HepG2 (cell line): ENCODE measurements at regions not wholly inside any gene's neighbourhood (a gene's known extent, or its start where the extent isn't known, plus 50 kb on each side); places are given as distances from the start of the nearest gene placed in this dataset.

Experiments
- ATAC-seq: fragments of 200-7000 bp; cut with Tn5 transposase; 3 replicates; pipeline ENCODE4 v1.9.1; 2020; ENCODE audit warnings: mild to moderate bottlenecking, moderate library complexity
- BruUV-seq: library from RNA; stranded (reverse); fragments of 400-500 nt; replicated peaks from 2 replicates; lab custom pipeline; 2021; lab: Mats Ljungman, UMichigan
- CTCF ChIA-PET: fragments of 300-600 bp; formaldehyde crosslinking; extraction: SDS; loops from one replicate; lab custom pipeline; 2021; ENCODE audit warnings: low total read pairs, inconsistent platforms, low intra/inter-chr PET ratio; lab: Yijun Ruan, JAX
- POLR2A ChIA-PET: fragments of 350-600 bp; sonication (Branson Sonifier 250); formaldehyde crosslinking; loops from one replicate; lab custom pipeline; 2020; ENCODE audit warnings: antibody characterized with exemption, inconsistent platforms; lab: Yijun Ruan, JAX
- DNase-seq: peaks from one replicate; pipeline ENCODE4 v3.0.0-alpha.2; 2015; ENCODE audit warnings: low spot score
- FAIRE-seq: peaks from 3 replicates; lab custom pipeline; 2011; peaks lifted over from hg19 to GRCh38; lab: Jason Lieb, UNC
- H2AFZ ChIP-seq: one replicate; pipeline ENCODE4 v1.6.1; 2011; ENCODE audit warnings: low read length, inconsistent platforms
- H3K27ac ChIP-seq: fragments of 300-600 bp; 3 replicates; pipeline ENCODE4 v1.8.0; 2011; ENCODE audit warnings: mixed run types, mild to moderate bottlenecking, mixed read lengths, low read length, inconsistent platforms; ENCODE audit not compliant: insufficient read depth; ENCODE audit errors: extremely low read length
- H3K27me3 ChIP-seq, 2 experiments: fragments of 200-600 bp in 1 of 2; 2 replicates in 1 of 2; 3 replicates in 1 of 2; pipeline versions ENCODE4 v1.6.0 to v1.8.0; 2011; ENCODE audit warnings: low read length in 2 of 2, mild to moderate bottlenecking in 2 of 2, moderate library complexity in 2 of 2, inconsistent platforms in 1 of 2; ENCODE audit not compliant: insufficient read depth in 2 of 2, control insufficient read depth in 1 of 2
- H3K36me3 ChIP-seq, 2 experiments: fragments of 200-600 bp in 1 of 2; replicated peaks in 1 of 2; 2 replicates in 1 of 2; 3 replicates in 1 of 2; pipeline versions ENCODE4 v1.5.1 to v1.8.0; 2011; ENCODE audit warnings: low read length in 2 of 2, inconsistent platforms in 1 of 2; ENCODE audit not compliant: insufficient read depth in 2 of 2, control insufficient read depth in 1 of 2
- H3K4me1 ChIP-seq: 2 replicates; pipeline ENCODE4 v1.5.1; 2012; ENCODE audit warnings: low read length, inconsistent platforms; ENCODE audit not compliant: insufficient read depth
- H3K4me2 ChIP-seq: 2 replicates; pipeline ENCODE4 v1.6.0; 2011; ENCODE audit warnings: low read depth, low read length, inconsistent platforms
- H3K4me3 ChIP-seq, 3 experiments: fragments of 200-600 bp in 1 of 3; sonication (generic), shearing (Covaris generic) in 1 of 3; replicated peaks in 1 of 3; 2 replicates each; pipeline ENCODE4 v1.5.1; 2011 to 2016; ENCODE audit warnings: low read length in 3 of 3, inconsistent platforms in 2 of 3, low read depth in 2 of 3, mild to moderate bottlenecking in 2 of 3, control low read depth in 1 of 3, mixed read lengths in 1 of 3; ENCODE audit not compliant: insufficient read depth in 1 of 3
- H3K79me2 ChIP-seq: one replicate; pipeline ENCODE4 v1.6.1; 2011; ENCODE audit warnings: low read length, inconsistent platforms; ENCODE audit not compliant: insufficient read depth
- H3K9ac ChIP-seq: 2 replicates; pipeline ENCODE4 v1.6.0; 2011; ENCODE audit warnings: mild to moderate bottlenecking, low read depth, low read length, inconsistent platforms; ENCODE audit not compliant: insufficient read depth
- H3K9me3 ChIP-seq: 2 replicates; pipeline ENCODE4 v1.5.1; 2012; ENCODE audit warnings: mild to moderate bottlenecking, low read length
- H4K20me1 ChIP-seq: 2 replicates; pipeline ENCODE4 v1.6.0; 2011; ENCODE audit warnings: inconsistent platforms, mild to moderate bottlenecking, low read length, moderate library complexity; ENCODE audit not compliant: insufficient read depth
- CBX2 ChIP-seq, 2 experiments: fragments of 200-600 bp in 1 of 2; sonication (generic); formaldehyde crosslinking in 1 of 2; IDR thresholded peaks; 2 replicates each; pipeline versions ENCODE4 v1.7.0 to v1.8.1; 2018 to 2022; ENCODE audit warnings: low read depth in 2 of 2, low read length in 1 of 2, mild to moderate bottlenecking in 1 of 2, missing genetic modification reagents in 1 of 2
- HNRNPK ChIP-seq: fragments of 200-400 bp; formaldehyde crosslinking; IDR thresholded peaks from 2 replicates; pipeline ENCODE4 v1.6.1; 2018; ENCODE audit warnings: low read length, low read depth, moderate library complexity, mild to moderate bottlenecking; ENCODE audit not compliant: poor library complexity, severe bottlenecking
- PRDM10 ChIP-seq: sonication (generic); formaldehyde crosslinking; IDR thresholded peaks from 2 replicates; pipeline ENCODE4 v1.4.0; 2020; ENCODE audit warnings: low read depth, missing genetic modification reagents
- RERE ChIP-seq: IDR thresholded peaks from 2 replicates; pipeline ENCODE4 v1.6.1; 2016; ENCODE audit warnings: low read depth, missing genetic modification reagents, missing compliant biosample characterization
- ZFAT ChIP-seq: sonication (generic); formaldehyde crosslinking; conservative IDR thresholded peaks from 2 replicates; pipeline ENCODE4 v1.8.1; 2023; ENCODE audit warnings: missing genetic modification reagents, inconsistent platforms
- ZNF337 ChIP-seq: sonication (generic); formaldehyde crosslinking; IDR thresholded peaks from 2 replicates; pipeline ENCODE4 v1.5.1; 2020; ENCODE audit warnings: missing genetic modification reagents, low read depth, mild to moderate bottlenecking, borderline replicate concordance
- ZNF619 ChIP-seq: sonication (generic); formaldehyde crosslinking; IDR thresholded peaks from 2 replicates; pipeline ENCODE4 v1.4.0; 2020; ENCODE audit warnings: mild to moderate bottlenecking, missing genetic modification reagents
- ZSCAN30 ChIP-seq: sonication (generic); formaldehyde crosslinking; IDR thresholded peaks from 2 replicates; pipeline ENCODE4 v1.5.0; 2020; ENCODE audit warnings: mild to moderate bottlenecking, missing genetic modification reagents
- WGBS: methylation state at CpG from one replicate; pipeline ENCODE4 v1.1.6; 2017; ENCODE audit warnings: low lambda C conversion rate; 5-methylcytosine and 5-hydroxymethylcytosine counted together
- in situ Hi-C: cut with HindIII; loops from 2 replicates; pipeline ENCODE4 v1.10.0; 2017; ENCODE audit warnings: low pct_unique_long_range_greater_than_20kb; ENCODE audit not compliant: extremely low pct_ligation_motif_present
- intact Hi-C: fragments of 100-400 bp; cut with micrococcal nuclease; formaldehyde crosslinking; loops from one replicate; pipeline ENCODE4 v1.10.0; 2022; ENCODE audit not compliant: unreplicated experiment
- TF ChIP-seq, protein P1 (sequence below): sonication (generic); formaldehyde crosslinking; IDR thresholded peaks from 2 replicates; pipeline ENCODE4 v1.9.0; 2021; ENCODE audit warnings: missing genetic modification reagents, borderline replicate concordance
- TF ChIP-seq, protein P2 (sequence below): sonication (generic); formaldehyde crosslinking; IDR thresholded peaks from 2 replicates; pipeline ENCODE4 v1.8.0; 2022; ENCODE audit warnings: missing genetic modification reagents, mild to moderate bottlenecking, inconsistent platforms, borderline replicate concordance
- TF ChIP-seq, protein P3 (sequence below): sonication (generic); formaldehyde crosslinking; IDR thresholded peaks from 2 replicates; pipeline ENCODE4 v1.4.0; 2020; ENCODE audit warnings: missing genetic modification reagents, mild to moderate bottlenecking, borderline replicate concordance

DNA sequence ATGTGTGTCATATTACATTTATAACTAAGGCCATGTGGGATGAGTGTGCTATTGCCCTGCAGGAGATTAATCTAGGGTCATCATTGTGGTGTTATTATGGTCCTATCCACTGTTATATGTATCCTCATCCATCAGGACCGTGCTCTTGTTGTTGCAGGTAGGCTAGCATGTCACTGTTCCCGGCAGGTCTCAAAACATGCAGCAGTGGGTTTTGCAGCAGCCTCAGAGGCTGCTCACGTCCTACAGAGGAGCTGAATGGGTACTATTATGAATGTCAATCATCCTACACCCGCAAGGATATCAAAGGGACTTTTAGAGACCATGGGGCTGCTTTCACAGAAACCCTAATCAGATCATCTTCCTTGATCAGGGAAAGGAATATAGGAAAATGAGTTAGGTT is 318.2 kb downstream of the SAMD5 start:
- Histone ChIP-seq H3K27ac (no peak overlapping the region), H4K20me1 (no peaks in the 10 kb centered on the region), H3K4me3 (no peak overlapping the region), H3K9me3 (no peaks in the 10 kb centered on the region), H3K79me2 (no peaks in the 10 kb centered on the region), H3K4me1 (no peaks in the 10 kb centered on the region), H3K27me3 (no peaks in the 10 kb centered on the region), H2AFZ (no peak overlapping the region), H3K9ac (no peak overlapping the region), H3K4me2 (no peak overlapping the region), H3K36me3 (no peaks in the 10 kb centered on the region)
- 19% methylated on average over 4 of the region's 4 CpGs for WGBS
- ATAC-seq (no peak), DNase-seq (no peak), FAIRE-seq (no peak)
- intact Hi-C loops (no loop called here), in situ Hi-C loops (no loop called here)
- POLR2A ChIA-PET = no interaction called here
- CTCF ChIA-PET = no interaction called here
- BruUV-seq = no TSS peak
- TF ChIP-seq, protein P1, sequence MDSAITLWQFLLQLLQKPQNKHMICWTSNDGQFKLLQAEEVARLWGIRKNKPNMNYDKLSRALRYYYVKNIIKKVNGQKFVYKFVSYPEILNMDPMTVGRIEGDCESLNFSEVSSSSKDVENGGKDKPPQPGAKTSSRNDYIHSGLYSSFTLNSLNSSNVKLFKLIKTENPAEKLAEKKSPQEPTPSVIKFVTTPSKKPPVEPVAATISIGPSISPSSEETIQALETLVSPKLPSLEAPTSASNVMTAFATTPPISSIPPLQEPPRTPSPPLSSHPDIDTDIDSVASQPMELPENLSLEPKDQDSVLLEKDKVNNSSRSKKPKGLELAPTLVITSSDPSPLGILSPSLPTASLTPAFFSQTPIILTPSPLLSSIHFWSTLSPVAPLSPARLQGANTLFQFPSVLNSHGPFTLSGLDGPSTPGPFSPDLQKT (CRISPR knock-in tag) = no peak
- TF ChIP-seq RERE (CRISPR knock-in tag) (no peak), ZSCAN30 (CRISPR knock-in tag) (no peak), HNRNPK (no peak), PRDM10 (CRISPR knock-in tag) (no peak), ZFAT (CRISPR knock-in tag) (no peak), CBX2 (IDR thresholded peaks at IDR 0.05; ENCODE audit: low read depth, low read length) (no peak), CBX2 (CRISPR knock-in tag; IDR thresholded peaks at IDR 0.05; ENCODE audit: low read depth) (no peak), ZNF337 (CRISPR knock-in tag) (no peak), ZNF619 (CRISPR knock-in tag) (no peak)
- TF ChIP-seq, protein P2, sequence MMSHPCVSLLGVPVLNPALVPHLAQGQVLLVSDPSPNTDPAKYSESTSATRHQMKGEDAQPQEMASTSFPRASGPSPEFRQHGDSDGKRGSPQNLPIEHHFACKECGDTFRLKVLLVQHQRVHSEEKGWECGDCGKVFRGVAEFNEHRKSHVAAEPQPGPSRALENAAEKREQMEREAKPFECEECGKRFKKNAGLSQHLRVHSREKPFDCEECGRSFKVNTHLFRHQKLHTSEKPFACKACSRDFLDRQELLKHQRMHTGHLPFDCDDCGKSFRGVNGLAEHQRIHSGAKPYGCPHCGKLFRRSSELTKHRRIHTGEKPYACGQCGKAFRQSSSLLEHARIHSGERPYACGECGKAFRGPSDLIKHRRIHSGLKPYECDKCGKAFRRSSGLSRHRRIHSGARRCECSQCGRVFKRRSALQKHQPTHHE (CRISPR knock-in tag) = no peak
- TF ChIP-seq, protein P3, sequence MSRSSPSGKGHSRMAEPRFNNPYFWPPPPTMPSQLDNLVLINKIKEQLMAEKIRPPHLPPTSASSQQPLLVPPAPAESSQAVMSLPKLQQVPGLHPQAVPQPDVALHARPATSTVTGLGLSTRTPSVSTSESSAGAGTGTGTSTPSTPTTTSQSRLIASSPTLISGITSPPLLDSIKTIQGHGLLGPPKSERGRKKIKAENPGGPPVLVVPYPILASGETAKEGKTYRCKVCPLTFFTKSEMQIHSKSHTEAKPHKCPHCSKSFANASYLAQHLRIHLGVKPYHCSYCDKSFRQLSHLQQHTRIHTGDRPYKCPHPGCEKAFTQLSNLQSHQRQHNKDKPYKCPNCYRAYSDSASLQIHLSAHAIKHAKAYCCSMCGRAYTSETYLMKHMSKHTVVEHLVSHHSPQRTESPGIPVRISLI (CRISPR knock-in tag) = no peak
